ENCODE measurements at regions not wholly inside any gene's neighbourhood (a gene's known extent, or its start where the extent isn't known, plus 50 kb on each side); places are given as distances from the start of the nearest gene placed in this dataset.

GRCh38 chr2:100207411-100207885, 65.1 kb upstream of the AFF3 start:
- peaks cover 0 to under 1% of the 10 kb centered on the region in 2 donors for H3K4me1 ChIP-seq
- no peaks in the 10 kb centered on the region for H3K36me3 ChIP-seq
- TF ChIP-seq, protein P1, sequence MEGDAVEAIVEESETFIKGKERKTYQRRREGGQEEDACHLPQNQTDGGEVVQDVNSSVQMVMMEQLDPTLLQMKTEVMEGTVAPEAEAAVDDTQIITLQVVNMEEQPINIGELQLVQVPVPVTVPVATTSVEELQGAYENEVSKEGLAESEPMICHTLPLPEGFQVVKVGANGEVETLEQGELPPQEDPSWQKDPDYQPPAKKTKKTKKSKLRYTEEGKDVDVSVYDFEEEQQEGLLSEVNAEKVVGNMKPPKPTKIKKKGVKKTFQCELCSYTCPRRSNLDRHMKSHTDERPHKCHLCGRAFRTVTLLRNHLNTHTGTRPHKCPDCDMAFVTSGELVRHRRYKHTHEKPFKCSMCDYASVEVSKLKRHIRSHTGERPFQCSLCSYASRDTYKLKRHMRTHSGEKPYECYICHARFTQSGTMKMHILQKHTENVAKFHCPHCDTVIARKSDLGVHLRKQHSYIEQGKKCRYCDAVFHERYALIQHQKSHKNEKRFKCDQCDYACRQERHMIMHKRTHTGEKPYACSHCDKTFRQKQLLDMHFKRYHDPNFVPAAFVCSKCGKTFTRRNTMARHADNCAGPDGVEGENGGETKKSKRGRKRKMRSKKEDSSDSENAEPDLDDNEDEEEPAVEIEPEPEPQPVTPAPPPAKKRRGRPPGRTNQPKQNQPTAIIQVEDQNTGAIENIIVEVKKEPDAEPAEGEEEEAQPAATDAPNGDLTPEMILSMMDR (IDR thresholded peaks at IDR 0.05), result no peak
- DNase-seq (ENCODE audit: low spot score in 2 of 2), result no peak
- intact Hi-C loops (cut with DNase I), result no loop called here
- no peaks in the 10 kb centered on the region for H3K9me3 ChIP-seq
- no peaks in the 10 kb centered on the region for H3K27me3 ChIP-seq
- no peak overlapping the region for H3K4me3 ChIP-seq
- H3K27ac ChIP-seq, result no peak overlapping the region

DNA sequence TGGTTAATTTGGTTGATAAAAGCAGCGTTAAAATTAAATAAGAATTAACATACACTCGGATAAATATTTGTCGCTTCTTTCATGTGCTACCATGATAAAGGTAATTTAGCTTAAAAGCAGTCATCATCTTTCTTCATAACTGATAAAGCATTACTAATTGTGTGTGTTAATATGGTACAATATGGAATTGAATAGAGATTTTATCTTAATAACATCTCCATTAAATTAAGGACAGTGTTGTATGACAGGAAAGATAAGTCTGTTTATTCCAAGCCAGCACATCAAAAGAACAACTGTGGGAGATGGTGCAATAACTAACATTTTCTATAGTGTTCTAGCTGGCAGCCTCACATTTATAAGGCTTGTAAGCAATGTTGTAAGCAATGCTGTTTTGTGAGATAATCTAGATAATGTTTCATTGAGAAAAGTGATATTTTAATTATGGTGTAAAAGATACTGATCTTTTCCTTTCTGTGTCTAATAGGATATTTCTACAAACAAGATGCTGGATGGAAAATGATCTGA, 64.4 kb upstream of the AFF3 start:
- no peak overlapping the region for H3K4me3 ChIP-seq
- H3K27me3 ChIP-seq, result no peaks in the 10 kb centered on the region
- TF ChIP-seq, protein P1 (IDR thresholded peaks at IDR 0.05), result no peak
- H3K27ac ChIP-seq, result no peak overlapping the region
- no peaks in the 10 kb centered on the region for H3K9me3 ChIP-seq
- no peaks in the 10 kb centered on the region for H3K36me3 ChIP-seq
- intact Hi-C loops (cut with DNase I), result no loop called here
- no peaks in the 10 kb centered on the region for H3K4me1 ChIP-seq
- no peak for DNase-seq (ENCODE audit: low spot score in 2 of 2)

GRCh38 chr2:100205174-100205573, 62.8 kb upstream of the AFF3 start:
- intact Hi-C loops (cut with DNase I), result no loop called here
- H3K4me1 ChIP-seq, result no peaks in the 10 kb centered on the region
- no peak overlapping the region for H3K27ac ChIP-seq
- H3K36me3 ChIP-seq, result no peaks in the 10 kb centered on the region
- H3K4me3 ChIP-seq, result no peak overlapping the region
- no peaks in the 10 kb centered on the region for H3K27me3 ChIP-seq
- H3K9me3 ChIP-seq, result no peaks in the 10 kb centered on the region
- TF ChIP-seq, protein P1 (IDR thresholded peaks at IDR 0.05), result no peak
- DNase-seq (ENCODE audit: low spot score in 2 of 2), result no peak

GRCh38 chr2:100202567-100202966, 60.2 kb upstream of the AFF3 start:
- Histone ChIP-seq H3K4me1 (peaks cover 10 to 20% of the 10 kb centered on the region in 2 donors), H3K27me3 (no peaks in the 10 kb centered on the region), H3K36me3 (no peaks in the 10 kb centered on the region), H3K27ac (no peak overlapping the region), H3K4me3 (no peak overlapping the region), H3K9me3 (no peaks in the 10 kb centered on the region)
- TF ChIP-seq, protein P1 (IDR thresholded peaks at IDR 0.05), result no peak
- intact Hi-C loops (cut with DNase I), result no loop called here
- no peak for DNase-seq (ENCODE audit: low spot score in 2 of 2)

DNA sequence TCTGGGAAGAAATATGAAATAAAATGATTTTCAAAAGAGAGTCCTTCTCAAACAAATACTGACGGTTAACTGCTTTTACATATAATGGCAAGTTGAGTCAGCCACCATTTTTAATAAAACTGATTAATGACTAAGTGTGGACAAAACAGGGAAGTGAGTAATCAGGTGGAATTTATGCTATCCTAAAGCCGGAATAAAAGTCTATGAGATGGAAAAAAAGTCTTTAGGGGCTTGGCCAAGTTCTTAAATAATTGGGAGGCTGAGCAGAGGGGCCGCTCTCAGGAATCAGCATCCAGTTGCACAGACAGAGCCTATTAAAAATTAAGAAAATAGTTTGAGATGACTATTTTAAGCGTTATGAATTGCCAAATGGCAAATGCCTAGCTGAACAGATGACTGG, 58.6 kb upstream of the AFF3 start:
- H3K27ac ChIP-seq, result no peak overlapping the region
- peaks cover 11 to 26% of the 10 kb centered on the region in 2 donors for H3K4me1 ChIP-seq
- TF ChIP-seq, protein P1 (IDR thresholded peaks at IDR 0.05), result no peak
- H3K36me3 ChIP-seq, result no peaks in the 10 kb centered on the region
- intact Hi-C loops (cut with DNase I), result no loop called here
- H3K27me3 ChIP-seq, result no peaks in the 10 kb centered on the region
- no peak overlapping the region for H3K4me3 ChIP-seq
- no peaks in the 10 kb centered on the region for H3K9me3 ChIP-seq
- no peak for DNase-seq (ENCODE audit: low spot score in 2 of 2)

- Histone ChIP-seq H3K4me1 (peaks cover 11 to 26% of the 10 kb centered on the region in 2 donors), H3K9me3 (no peaks in the 10 kb centered on the region), H3K27me3 (no peaks in the 10 kb centered on the region), H3K27ac (peak overlapping the region; percentile 88 to 91), H3K36me3 (no peaks in the 10 kb centered on the region), H3K4me3 (no peak overlapping the region)
- DNase-seq (ENCODE audit: low spot score in 2 of 2), result no peak
- TF ChIP-seq, protein P1 (IDR thresholded peaks at IDR 0.05), result no peak
- intact Hi-C loops (cut with DNase I), result loop anchor here (10.0 kb wide), 1 partner anchor 95 kb away; no protein-coding TSS in a partner anchor
These were observed 57.0 kb upstream of the AFF3 start for GRCh38 chr2:100199421-100199820.

Data from ascending aorta (tissue), 2 donors.